ENCODE measurements at regions not wholly inside any gene's neighbourhood (a gene's known extent, or its start where the extent isn't known, plus 50 kb on each side); places are given as distances from the start of the nearest gene placed in this dataset.

- no peak for DNase-seq (ENCODE audit: low read depth in 2 of 2)
These were observed 178.7 kb downstream of the CHD9NB start for GRCh38 chr16:52874042-52874441.

GRCh38 chr16:52872731-52873130 lies 180.0 kb downstream of the CHD9NB start:
- DNase-seq (ENCODE audit: low read depth in 2 of 2) = no peak

- DNase-seq (ENCODE audit: low read depth in 2 of 2) = no peak
These were observed 181.2 kb downstream of the CHD9NB start for GRCh38 chr16:52871481-52871880.

GRCh38 chr16:52869243-52869642 lies 183.5 kb downstream of the CHD9NB start:
- DNase-seq (ENCODE audit: low read depth in 2 of 2) = no peak

GRCh38 chr16:52863000-52863399 lies 189.7 kb downstream of the CHD9NB start:
- DNase-seq (ENCODE audit: low read depth in 2 of 2) = no peak

GRCh38 chr16:52861614-52862022 lies 191.1 kb downstream of the CHD9NB start:
- no peak for DNase-seq (ENCODE audit: low read depth in 2 of 2)

GRCh38 chr16:52855463-52855862 lies 197.2 kb downstream of the CHD9NB start:
- DNase-seq (ENCODE audit: low read depth in 2 of 2) = no peak

- no peak for DNase-seq (ENCODE audit: low read depth in 2 of 2)
These were observed 199.7 kb downstream of the CHD9NB start for GRCh38 chr16:52852978-52853377.

GRCh38 chr16:52851211-52851740 lies 201.4 kb downstream of the CHD9NB start:
- no peak for DNase-seq (ENCODE audit: low read depth in 2 of 2)

GRCh38 chr16:52843381-52843780 lies 209.3 kb downstream of the CHD9NB start:
- no peak for DNase-seq (ENCODE audit: low read depth in 2 of 2)

- DNase-seq (ENCODE audit: low read depth in 2 of 2) = no peak
These were observed 215.4 kb downstream of the CHD9NB start for GRCh38 chr16:52837251-52837650.

- no peak for DNase-seq (ENCODE audit: low read depth in 2 of 2)
These were observed 217.8 kb downstream of the CHD9NB start for GRCh38 chr16:52834736-52835465.

- no peak for DNase-seq (ENCODE audit: low read depth in 2 of 2)
These were observed 219.9 kb downstream of the CHD9NB start for GRCh38 chr16:52832771-52833170.

GRCh38 chr16:52827456-52827855 lies 225.2 kb downstream of the CHD9NB start:
- DNase-seq (ENCODE audit: low read depth in 2 of 2) = no peak

GRCh38 chr16:52825892-52826291 lies 226.8 kb downstream of the CHD9NB start:
- DNase-seq (ENCODE audit: low read depth in 2 of 2) = no peak

- DNase-seq (ENCODE audit: low read depth in 2 of 2) = no peak
These were observed 232.9 kb downstream of the CHD9NB start for GRCh38 chr16:52819808-52820207.

- DNase-seq (ENCODE audit: low read depth in 2 of 2) = no peak
These were observed 233.3 kb downstream of the CHD9NB start for GRCh38 chr16:52819405-52819804.

GRCh38 chr16:52817696-52818095 lies 235.0 kb downstream of the CHD9NB start:
- DNase-seq (ENCODE audit: low read depth in 2 of 2) = no peak

- DNase-seq (ENCODE audit: low read depth in 2 of 2) = no peak
These were observed 235.7 kb downstream of the CHD9NB start for GRCh38 chr16:52816993-52817392.

- DNase-seq (ENCODE audit: low read depth in 2 of 2) = no peak
These were observed 239.8 kb downstream of the CHD9NB start for GRCh38 chr16:52812678-52813556.

GRCh38 chr16:52805559-52806168 lies 247.0 kb downstream of the CHD9NB start:
- DNase-seq (ENCODE audit: low read depth in 2 of 2) = no peak

- no peak for DNase-seq (ENCODE audit: low read depth in 2 of 2)
These were observed 252.3 kb downstream of the CHD9NB start for GRCh38 chr16:52800432-52800831.

Data from stimulated activated CD8-positive, alpha-beta memory T cell treated with anti-CD3 and anti-CD28 coated beads, Interleukin-15, amount 100 ng/mL, for 48 hours (primary cell).